AG08396 (cell line): ENCODE measurements at regions not wholly inside any gene's neighbourhood (a gene's known extent, or its start where the extent isn't known, plus 50 kb on each side); places are given as distances from the start of the nearest gene placed in this dataset.

Experiments
- DNase-seq: peaks from one replicate; pipeline ENCODE4 v3.0.0; 2012; ENCODE audit warnings: low spot score, mixed read lengths

DNA sequence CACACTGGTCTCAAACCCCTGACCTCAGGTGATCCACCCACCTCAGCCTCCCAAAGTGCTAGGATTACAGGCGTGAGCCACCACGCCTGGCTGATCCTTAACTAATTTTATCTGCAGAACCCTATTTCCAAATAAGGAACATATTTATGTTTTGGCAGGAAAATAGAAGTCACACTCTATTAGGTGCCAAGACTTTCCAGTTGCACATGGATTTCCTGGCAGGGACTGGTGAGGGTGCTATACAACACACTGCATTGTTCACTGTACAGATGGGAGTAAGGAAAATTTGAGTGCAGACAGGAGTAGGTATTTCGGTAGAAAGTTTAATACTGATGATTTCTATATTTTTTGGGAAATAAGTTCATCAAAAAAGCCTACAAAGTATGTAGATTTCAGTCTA is 605.3 kb upstream of the B3GALT2 start:
- DNase-seq: no peak

DNA sequence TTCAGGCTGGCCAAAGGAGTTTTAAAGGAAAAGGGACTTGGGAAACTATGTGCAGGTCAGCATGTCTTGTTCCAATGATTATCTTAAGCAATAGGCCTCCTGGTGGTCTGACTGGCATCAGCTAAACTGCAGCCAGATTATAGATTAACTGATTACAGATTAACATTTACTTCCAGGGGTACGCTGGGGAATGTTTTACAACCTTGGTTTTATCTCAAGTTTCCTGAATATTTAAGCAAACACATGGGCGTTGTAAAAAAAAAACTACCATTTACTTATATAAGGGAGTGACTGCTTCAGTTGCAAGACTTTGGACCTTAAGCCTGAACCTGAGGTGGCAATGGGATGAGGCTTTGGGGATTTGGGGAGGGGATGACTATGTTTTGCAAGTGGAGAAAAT is 600.6 kb upstream of the B3GALT2 start:
- DNase-seq: no peak

DNA sequence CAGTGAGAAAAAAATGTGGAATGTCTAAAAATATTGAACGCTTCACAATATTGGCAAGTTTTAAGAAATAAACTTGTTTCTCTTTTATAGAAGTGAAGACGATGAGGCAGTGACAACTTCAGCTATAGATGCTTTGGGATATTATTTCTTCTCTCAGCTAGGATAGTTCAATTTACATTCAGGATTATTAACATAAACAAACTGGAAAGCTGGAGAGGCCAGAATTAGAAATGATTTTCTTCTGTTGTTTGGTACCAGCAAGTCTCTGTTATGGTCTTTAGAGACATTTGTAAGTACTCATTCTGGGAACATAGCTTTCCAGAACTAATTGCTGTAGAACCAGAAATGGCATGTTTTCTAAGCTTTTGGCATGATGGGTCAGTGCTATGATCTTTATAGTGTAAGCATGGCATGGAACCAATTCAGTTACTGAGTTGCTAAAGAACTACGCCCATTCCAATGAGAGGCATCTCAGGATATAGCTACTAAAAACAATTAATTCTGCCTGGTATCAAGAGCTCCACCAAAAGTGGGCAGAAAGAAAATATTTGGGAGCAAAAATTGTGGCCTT is 599.5 kb upstream of the B3GALT2 start:
- no peak for DNase-seq

DNA sequence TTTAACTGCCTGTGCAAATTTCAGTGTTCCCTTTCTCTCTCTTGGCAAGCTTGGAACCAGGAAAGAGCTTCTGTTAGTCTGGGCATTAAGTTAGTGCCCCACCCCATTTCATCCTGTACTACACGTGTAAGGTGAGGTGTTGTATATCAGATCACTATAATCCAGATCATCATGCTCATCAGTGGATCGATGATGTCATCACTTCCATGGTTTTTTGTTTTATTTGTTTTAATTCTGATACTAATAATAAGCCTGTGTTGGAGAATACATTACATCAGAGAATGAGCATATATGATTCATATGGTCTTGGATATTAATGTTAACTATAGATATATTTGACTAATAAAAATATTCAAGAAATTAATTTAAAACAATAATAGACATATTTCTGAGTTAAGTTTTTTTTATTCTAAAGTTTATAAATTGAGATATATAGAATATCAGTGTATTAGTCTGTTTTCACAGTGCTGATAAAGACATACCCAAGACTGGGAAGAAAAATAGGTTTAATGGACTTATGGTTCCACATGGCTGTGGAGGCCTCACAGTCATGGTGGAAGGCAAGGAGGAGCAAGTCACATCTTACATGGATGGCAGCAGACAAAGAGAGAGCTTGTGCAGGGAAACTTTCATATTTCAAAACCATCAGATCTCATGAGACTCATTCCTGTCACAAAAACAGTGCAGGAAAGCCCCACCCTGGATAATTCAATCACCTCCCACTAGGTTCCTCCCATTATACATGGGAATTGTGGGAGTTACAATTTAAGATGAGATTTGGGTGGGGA is 588.3 kb upstream of the B3GALT2 start:
- no peak for DNase-seq

DNA sequence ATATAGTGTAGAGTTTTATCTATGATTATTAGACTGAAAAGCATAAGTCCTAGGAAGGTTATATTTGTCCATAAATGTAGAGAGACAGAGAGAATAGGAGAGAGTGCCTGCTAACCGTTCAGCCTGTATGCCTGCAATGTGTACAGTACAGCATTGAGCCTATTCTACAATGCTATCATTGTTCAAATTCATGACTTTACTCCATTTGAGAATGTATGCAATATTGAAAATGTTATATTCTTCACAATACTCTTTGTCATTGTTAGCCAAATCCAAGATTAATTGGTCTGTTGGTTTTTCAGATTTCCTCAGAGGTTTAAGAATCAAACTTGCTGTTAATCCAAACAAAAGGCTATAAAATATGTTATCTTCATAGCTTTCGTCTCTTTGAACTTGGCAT is 585.2 kb upstream of the B3GALT2 start:
- DNase-seq: no peak

DNA sequence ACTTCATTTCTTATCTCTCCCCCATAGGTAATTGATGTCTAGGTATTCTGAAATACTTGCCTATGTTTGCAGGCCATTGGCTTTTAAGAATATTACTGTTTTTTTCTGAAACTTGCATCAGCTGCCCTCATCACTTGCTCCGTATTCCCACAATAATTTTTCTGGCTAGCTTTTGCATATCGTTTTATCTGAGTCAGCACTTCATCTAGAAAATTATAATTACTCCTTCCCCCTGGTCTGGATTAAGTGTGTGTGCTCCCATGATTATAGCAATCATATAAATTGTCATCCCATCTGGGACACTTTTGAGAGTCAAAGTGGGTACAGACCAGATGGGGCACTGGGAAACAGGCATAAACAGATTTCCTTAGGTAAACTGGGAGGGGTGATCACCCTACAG is 583.2 kb upstream of the B3GALT2 start:
- DNase-seq: no peak

DNA sequence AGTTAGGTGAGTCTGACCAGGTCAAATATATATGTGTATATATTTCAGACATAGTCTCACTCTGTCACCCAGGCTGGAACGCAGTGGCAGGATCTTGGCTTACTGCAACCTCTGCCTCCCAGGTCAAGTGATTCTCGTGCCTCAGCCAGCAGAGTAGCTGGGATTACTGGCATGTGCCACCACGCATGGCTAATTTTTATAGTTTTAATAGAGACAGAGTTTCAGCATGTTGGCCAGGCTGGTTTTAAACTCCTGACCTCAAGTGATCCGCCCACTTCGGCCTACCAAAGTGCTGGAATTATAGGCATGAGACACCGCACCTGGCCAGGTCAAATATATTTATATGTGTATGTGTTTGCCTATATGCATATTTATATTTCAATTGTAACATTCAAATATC is 581.5 kb upstream of the B3GALT2 start:
- DNase-seq: no peak

DNA sequence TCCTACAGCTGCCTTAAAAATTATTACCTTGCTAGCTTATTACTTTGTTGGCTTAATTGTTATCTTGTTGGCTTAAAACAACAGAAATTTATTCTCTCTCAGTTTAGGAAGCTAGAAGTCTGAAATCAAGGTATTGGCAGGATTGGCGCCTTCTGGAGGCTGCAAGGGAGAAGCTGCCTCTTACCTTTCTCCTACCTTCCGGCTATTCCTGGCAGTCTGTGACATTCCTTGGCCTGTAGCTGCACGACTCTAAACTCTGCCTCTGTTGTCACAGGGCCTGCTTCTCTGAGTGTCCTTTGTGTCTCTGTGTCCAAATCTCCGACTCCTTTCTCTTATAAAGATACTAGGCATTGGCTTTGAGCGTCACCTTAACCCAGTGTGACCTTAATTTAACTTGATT is 579.9 kb upstream of the B3GALT2 start:
- no peak for DNase-seq

DNA sequence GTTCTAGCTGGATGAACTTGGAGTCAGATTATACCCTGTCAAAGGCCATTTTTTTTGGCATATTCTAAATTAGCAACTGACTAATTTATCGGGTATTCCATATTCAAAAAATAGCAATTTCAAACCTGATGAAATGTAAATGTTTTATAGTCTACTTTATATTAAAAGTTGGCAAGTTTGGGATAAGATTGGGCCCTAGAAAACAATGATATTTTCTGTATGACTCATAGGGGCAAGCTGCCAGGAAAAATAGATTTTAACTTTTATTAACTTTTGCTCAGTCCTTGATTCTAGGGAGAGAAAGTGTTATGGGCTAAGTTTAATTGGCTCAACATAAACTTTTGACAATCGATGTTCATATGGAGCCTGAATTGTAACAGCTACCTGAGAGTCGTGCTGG is 576.9 kb upstream of the B3GALT2 start:
- DNase-seq: no peak

DNA sequence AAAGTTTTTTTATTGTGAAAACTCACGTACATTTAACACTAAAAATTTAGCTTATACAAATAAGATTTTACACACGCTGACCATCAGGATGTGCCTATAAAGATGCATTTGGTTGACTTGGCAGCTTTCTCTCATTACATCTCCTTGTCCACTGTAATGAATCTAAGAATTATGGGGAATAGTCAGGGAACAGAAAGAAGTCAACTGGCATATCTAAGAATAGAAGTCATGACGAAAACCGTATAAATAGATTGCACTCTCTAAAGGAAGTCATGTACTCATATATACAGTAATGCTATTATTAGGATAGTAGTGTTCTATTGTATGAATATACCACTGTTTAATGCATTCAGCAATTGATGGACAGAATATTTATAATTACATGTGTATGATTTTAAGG is 575.8 kb upstream of the B3GALT2 start:
- no peak for DNase-seq

DNA sequence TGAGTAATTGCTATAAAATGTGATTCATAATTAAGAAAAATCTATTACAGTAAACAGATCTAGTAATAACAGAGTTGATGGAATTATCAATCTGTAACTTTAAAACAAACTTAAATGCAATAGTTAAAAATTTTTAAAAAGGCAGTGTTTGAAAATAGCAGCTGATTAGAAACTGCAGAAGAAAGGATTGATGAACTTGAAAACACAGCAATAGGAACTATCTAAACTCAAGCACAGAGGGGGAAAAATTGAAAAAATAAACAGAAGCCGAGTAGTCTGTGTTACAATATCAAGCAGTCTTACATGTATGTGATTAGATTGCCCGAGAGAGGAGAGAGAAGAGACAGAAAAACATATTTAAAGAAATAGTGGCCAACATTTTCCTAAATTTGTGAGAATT is 569.0 kb upstream of the B3GALT2 start:
- DNase-seq: no peak

DNA sequence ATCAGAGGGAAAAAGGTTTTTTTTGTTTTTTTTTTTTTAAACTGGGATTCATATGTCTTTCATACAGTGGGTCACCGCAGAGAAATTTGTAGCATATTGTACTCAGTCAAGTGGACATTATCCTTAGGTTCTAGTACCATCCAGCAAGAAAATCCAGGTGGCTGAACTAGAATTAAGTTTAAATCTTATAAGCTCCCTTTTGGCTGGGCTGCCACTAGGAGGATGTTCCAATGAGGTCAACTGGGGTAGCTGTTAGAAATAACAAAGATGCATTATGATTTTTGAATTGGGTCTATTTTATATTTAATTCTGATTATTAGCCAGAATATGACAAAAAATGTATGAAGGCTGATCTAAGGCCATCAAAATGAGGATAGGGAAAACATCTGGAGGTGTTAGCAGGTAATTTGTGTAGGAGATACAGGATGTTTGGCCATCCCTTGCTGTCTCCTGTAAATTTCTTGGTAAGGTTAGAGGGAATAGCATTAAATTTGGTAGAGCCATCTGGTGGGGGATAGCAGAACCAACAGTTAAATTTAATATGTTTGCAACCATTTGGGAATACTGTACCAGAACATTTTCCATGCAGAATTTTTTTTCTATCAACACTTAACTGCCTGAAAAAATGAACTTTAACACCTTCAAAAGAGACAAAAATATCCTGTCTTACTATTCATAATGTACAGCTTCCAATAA is 568.5 kb upstream of the B3GALT2 start:
- DNase-seq: no peak

DNA sequence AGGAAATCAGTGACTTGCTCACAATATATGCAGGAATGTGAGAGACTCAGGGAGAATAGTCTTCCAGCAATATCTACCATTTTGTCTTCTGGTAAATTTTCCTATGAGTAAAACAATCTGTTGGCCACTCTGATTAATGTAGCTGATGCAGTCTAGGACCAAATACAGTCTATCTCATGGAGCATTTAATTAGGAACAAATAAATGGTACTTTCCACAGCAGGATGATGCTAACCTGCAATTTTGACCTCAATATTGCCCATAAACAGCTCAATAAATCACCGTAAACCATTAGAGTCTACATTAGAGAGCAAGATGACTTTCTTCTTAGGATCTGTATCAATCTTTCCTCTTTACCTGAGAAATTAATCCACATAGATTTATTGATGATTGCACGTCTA is 567.7 kb upstream of the B3GALT2 start:
- DNase-seq: no peak

DNA sequence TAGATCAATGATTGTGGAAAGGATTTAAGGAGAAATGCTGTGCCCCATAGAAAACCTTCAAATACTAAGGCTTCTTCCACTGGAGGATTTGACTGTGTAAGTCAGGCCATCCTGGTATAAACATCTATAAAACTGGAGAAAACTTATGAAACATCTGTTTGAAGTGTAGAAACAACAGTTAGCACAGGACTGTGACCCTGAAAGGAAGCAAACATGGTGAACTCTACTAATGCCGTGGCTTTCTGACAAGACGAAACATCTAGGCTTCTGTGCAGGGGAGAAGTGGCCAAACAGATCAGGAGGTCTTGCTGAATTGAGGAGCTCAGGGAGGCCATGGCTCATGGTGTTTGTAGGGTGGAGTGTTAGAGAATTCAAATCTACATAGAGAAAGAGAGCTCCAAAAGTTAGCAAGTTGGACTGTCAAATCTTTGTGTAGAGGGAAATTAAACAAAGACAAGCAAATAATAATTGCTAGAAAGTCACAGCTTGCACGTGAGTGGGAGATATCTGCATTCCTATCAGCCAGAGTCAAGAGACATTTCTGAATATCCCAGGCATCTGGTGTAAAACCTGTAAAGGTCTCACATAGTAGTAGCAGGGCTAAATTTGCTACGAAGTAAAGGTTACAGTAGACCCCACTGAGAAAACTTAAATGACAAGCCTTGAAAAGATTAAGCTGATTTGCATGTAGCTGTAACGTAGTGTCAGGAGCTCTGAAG is 566.8 kb upstream of the B3GALT2 start:
- DNase-seq: no peak

DNA sequence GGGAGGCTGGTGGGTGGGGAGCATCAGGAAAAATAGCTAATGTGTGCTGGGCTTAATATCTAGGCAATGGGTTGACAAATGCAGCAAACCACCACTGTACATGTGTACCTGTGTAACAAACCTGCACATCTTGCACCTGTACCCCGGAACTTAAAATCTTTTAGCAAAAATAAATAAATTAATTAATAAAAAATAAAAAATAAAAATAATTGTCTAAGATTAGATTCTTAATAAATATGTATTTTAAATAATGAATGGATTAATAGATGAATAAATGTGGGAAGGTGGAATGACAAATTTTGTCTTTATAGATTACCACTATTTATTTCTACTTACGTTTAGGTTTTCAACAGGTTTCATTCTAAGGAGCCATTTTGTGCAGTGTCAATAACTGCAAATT is 563.5 kb upstream of the B3GALT2 start:
- DNase-seq: no peak

DNA sequence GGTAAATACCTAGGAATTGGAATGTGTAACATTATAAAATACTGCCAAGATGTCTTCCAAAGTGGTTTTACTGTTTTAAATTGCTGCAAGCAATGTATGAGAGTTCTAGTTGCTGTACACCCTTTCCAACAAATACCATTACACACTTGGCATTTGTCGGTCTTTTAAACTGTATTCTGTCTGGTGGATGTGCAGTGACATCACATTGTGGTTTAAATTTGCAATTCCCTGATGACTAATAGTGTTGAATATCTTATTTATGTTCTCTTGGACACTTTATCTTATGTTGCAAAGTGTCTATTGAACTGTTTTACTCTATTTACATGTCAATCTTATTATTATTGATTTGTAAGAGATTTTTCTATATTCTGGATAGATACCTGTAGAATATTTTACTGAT is 561.2 kb upstream of the B3GALT2 start:
- no peak for DNase-seq

DNA sequence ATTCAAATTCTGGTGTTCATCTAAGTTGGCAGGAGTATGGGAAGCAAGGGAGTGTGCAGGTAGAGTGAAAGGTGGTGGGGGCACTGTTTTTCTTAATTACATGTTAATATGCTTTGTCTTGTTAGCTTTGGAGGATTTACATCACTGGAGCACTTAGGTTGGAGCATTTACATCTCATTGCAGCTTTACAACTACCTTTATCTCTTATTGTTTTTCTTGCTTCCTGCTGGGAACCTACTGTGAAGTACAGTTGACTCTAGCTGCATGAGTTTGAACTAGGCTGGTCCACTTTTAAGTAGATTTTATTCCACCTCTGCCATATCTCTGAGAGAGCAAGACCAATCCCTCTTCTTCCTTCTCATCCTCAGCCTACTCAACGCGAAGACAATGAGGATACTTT is 554.8 kb upstream of the B3GALT2 start:
- no peak for DNase-seq

DNA sequence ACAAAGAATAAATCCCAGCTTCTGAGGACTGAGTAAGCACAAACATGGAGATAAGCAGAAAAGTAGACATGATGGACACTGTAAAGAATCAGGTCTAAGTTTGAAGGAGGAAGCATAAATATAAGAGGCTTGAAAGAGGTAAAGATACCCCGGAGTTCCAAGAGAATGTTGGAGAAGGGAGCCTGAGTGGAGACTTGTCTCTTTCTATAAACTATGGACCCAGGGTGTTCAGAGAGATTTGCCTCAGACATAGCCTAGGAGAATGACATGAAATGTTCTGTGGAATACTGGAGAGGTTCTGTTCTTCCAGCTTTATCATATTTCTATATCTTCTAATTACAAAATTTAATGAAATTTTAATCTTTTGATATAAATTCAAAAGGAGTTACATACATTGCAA is 554.3 kb upstream of the B3GALT2 start:
- DNase-seq: no peak

DNA sequence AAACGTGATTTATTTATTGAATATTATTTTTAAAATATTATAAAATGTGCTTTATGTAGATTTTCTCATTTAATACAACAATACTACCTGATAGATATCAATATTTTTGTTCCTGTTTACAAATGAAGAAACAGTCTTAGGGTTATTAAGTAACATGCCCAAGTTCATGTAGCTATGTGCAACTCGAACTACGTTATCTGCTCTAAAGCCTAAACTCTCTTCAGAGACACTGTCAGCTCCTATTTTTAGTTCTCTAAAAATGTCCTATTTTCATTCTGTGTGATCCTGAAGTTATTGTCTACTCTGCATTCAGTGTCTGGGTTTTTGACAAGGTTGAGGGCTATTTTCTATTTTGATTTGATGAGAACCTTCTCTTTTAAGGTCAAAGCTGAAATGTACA is 550.1 kb upstream of the B3GALT2 start:
- DNase-seq: no peak

DNA sequence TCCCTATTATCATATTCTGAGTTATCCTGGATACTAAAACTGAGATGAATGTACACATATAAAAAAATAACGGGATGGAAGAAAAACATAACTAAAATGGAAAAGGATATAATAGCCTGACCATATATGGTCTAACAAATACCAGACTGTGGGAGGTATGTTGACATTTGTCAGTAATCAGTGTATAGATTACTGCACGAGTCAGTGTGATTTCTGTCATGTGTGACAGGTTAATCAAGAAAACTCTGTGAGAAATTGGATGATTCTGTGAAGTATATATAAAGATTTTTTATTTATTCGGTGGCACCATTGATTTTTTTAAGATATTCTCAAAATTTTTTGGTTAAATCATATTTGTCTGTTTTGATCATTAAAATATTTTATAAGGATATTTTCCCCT is 547.3 kb upstream of the B3GALT2 start:
- no peak for DNase-seq

DNA sequence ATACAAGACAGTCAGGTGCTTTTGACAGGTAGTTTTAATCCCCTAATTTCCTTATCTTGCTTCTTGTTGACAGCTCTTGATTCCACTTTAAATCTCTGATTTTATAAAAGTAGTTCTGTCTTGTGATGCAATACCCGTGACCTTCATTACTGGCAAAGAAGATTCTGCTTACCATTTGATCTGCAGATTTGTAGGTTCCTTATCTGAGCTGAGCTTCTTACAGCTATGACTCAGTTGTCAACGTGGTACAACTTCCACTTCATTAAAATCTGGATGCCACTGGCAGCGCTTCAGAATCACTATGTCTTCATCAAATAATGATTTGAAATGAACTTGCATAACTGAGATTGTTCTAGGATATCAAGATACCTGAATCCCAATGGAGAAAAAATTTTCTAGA is 543.6 kb upstream of the B3GALT2 start:
- no peak for DNase-seq

DNA sequence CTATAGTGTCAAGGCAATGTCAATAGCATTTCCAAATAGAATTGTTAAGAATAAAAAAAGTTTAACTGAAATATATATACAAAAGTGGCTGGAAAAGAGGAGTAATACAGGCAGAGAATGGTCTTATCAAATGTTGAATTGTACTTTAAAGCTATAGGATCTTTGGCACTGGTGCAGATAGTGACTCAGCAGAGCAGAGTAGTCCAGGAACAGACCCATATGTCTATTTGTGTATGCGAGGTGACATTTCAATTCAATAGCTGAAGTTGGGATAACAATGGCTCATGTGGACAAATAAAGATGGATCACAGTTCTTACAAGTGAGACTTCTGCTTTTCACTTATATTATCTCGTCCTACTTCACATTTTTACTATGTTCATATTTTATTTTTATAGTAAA is 543.0 kb upstream of the B3GALT2 start:
- DNase-seq: no peak

DNA sequence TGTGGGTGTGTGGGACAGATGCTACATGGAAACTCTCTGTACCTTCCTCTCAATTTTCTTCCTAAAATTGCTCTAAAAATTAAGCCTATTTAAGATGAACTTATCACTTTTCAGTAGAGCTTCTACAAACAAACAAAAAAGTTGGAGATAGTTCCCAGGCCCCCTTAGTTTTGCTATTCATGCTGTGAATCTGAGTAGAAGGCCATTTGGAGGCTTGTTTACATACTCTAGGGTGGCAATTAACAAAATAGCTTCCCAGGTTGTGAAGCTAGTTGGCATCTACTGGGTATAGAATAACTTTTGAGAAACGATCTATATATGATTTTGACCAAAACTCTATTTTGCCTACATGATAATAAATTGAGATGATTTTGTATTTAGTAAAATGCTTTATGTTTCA is 541.4 kb upstream of the B3GALT2 start:
- no peak for DNase-seq
